GM12874 (cell line): ENCODE measurements at regions not wholly inside any gene's neighbourhood (a gene's known extent, or its start where the extent isn't known, plus 50 kb on each side); places are given as distances from the start of the nearest gene placed in this dataset.

Experiments used
- CTCF ChIP-seq: IDR thresholded peaks from 2 replicates; pipeline ENCODE4 v1.5.1; 2011; ENCODE audit warnings: low read depth, mild to moderate bottlenecking, control low read depth, low read length, moderate library complexity; ENCODE audit not compliant: insufficient read depth

- no peak for TF ChIP-seq CTCF
These were observed 838.6 kb downstream of the BCL11B start for GRCh38 chr14:98433436-98433835.

DNA sequence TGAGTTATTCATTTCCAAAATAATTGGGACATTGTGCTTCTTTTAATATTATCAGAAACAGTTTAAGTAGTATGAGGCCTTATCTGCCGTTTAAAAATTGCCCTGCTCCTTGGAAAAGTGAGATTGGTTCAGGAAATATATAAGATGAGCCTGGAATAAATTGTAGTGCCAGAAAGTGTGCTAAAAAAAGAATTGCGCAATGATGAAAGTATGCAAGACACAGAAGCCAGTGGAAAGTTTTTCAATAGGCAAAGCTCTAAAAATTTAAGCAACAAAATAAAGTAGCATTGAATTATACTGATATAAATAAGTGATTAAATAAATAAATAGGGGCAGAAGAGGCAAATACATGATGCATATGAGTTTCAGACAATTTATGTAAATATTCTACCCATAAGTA, 834.9 kb downstream of the BCL11B start:
- TF ChIP-seq CTCF: no peak

- no peak for TF ChIP-seq CTCF
These were observed 827.9 kb downstream of the BCL11B start for GRCh38 chr14:98444077-98444476.

DNA sequence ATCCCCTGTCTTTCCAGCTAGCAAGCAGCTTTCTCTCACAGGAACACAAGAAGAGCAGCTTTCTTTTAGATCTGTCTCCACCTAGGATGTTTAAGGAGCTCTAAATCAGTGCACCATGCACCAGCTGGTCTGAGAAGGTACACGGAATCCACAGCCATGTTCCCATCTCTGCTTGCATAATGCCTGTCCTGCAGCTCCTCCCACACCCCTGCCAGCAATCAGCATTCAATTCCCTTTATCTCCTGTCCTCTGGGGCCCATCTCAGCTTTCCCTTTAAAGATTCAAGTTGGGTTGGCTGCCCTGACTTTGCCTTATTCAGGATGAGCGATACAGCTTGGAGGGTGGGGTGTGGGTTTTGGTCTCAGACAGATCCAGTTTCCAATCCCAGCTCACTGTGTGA, 826.3 kb downstream of the BCL11B start:
- no peak for TF ChIP-seq CTCF

- no peak for TF ChIP-seq CTCF
These were observed 825.5 kb downstream of the BCL11B start for GRCh38 chr14:98446508-98446907.

DNA sequence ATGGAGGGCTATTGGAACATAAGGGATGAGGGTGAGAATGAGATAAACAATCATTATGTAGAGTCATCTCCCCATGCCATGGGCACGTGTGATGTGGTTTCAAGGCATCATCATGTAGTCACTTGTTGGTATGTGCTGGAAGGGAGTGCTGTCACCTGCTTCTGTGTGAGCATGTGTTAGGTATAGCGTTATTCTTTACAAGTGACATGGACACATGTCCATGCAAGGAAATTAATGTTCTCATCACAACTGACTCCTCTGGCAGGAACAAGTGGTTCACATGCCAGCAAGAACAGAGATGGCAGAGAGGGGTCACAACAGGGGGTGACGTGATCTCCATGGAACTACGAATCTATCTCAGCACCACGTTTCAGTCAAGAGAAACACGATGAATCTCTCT, 815.8 kb downstream of the BCL11B start:
- TF ChIP-seq CTCF: no peak

DNA sequence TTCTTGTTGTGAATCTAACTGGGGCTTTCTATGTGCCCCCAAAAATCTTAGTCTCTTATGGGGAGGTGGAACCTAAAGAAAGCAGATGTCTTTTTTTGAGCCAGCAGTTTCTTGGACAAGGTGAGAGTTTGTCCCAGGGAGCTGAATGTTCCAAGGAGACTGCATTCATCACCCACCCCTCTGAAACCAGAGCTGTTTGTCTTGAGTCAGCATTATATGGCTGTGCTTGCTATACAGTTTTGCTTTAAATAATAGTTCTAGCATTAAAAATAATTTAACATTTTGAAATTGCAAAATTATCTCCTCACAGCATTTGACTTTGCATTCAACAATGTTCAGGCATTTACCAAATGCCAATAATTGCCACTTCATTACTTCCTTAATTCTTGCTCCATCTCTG, 813.3 kb downstream of the BCL11B start:
- no peak for TF ChIP-seq CTCF

DNA sequence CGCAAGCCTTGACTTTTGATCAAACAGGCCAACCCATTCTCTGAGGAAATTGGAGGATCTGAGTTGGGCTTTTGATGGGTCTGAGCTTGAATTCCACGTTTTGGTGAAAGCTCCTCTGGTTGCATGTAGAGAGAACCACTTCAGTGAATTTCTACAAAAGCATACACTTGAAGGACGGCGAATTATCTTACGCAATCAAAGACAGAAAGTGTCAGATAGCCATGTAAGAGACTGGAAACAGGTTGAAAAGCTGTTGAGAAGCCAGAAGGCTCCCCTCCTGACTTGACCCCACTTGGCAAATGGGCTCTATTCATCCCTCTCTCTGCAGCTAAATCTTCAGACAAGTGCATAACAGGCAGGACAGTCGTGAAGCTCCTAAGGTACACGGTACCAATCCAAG, 809.1 kb downstream of the BCL11B start:
- no peak for TF ChIP-seq CTCF
